Progenitor cell of endocrine pancreas (in vitro differentiated cells): ENCODE measurements at regions not wholly inside any gene's neighbourhood (a gene's known extent, or its start where the extent isn't known, plus 50 kb on each side); places are given as distances from the start of the nearest gene placed in this dataset.
"Not testable (repeated sequence)": the region's sequence is repeated elsewhere in the genome, so short reads cannot be mapped to it uniquely, and the experiment has no call there.

Source experiments
- DNase-seq: peaks from one replicate; pipeline ENCODE4 v3.0.0; 2021; ENCODE audit warnings: low spot score; ENCODE audit not compliant: unreplicated experiment
- H3K27ac Mint-ChIP-seq: 2 replicates; pipeline ENCODE4 v1.8.0; 2021; ENCODE audit warnings: mild to moderate bottlenecking, moderate library complexity, mixed read lengths
- H3K27me3 Mint-ChIP-seq: 2 replicates; pipeline ENCODE4 v1.8.0; 2021; ENCODE audit warnings: mixed read lengths
- H3K36me3 Mint-ChIP-seq: 2 replicates; pipeline ENCODE4 v1.8.0; 2022; ENCODE audit warnings: mixed read lengths; ENCODE audit not compliant: insufficient read depth
- H3K4me1 Mint-ChIP-seq: 2 replicates; pipeline ENCODE4 v1.8.0; 2021; ENCODE audit warnings: low read depth, mixed read lengths
- H3K4me3 Mint-ChIP-seq: 2 replicates; pipeline ENCODE4 v1.8.0; 2021; ENCODE audit warnings: low read depth, mild to moderate bottlenecking, moderate library complexity, mixed read lengths
- H3K9me3 Mint-ChIP-seq: 2 replicates; pipeline ENCODE4 v1.8.0; 2021; ENCODE audit warnings: low read depth, mixed read lengths
- TF ChIP-seq, protein P1 (sequence below): fragments of 200-600 bp; sonication (generic); IDR thresholded peaks from one replicate; pipeline ENCODE4 v1.5.0; 2021; ENCODE audit warnings: antibody characterized with exemption, mild to moderate bottlenecking; ENCODE audit not compliant: unreplicated experiment

DNA sequence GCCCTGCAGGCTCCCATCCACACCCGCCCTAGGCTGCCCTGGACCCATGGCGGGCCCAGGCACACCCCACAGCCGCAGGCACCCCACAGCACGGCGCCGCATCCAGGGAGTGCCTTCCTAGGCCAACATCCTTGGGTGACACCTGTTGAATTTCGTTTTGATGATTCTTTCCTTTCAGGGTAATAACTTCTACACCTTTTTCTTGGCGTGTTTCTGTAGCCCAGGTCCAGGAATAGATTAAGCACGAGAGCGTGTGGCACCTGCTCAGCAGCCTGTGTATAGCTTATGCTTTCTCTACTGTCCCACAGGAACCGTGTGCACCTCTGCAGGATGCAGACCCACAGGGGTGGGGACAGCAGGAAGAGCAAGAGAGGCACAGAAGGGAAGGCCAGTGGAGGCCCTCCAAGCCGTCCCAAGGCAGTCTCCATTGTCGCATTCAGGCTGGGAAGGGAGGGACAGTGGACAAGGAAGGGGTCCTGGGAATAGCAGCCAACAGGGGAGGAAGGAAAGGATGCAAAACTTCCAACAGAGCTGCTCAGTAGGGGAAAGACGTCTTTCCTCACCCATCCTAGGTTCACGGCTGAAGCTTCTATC is 118.1 kb upstream of the AFDN start:
- Mint-ChIP-seq H3K27me3 (peaks cover 21% of the 10 kb centered on the region), H3K36me3 (no peaks in the 10 kb centered on the region), H3K27ac (no peak overlapping the region), H3K4me1 (peaks cover 10% of the 10 kb centered on the region), H3K4me3 (no peak overlapping the region), H3K9me3 (no peaks in the 10 kb centered on the region)
- TF ChIP-seq, protein P1, sequence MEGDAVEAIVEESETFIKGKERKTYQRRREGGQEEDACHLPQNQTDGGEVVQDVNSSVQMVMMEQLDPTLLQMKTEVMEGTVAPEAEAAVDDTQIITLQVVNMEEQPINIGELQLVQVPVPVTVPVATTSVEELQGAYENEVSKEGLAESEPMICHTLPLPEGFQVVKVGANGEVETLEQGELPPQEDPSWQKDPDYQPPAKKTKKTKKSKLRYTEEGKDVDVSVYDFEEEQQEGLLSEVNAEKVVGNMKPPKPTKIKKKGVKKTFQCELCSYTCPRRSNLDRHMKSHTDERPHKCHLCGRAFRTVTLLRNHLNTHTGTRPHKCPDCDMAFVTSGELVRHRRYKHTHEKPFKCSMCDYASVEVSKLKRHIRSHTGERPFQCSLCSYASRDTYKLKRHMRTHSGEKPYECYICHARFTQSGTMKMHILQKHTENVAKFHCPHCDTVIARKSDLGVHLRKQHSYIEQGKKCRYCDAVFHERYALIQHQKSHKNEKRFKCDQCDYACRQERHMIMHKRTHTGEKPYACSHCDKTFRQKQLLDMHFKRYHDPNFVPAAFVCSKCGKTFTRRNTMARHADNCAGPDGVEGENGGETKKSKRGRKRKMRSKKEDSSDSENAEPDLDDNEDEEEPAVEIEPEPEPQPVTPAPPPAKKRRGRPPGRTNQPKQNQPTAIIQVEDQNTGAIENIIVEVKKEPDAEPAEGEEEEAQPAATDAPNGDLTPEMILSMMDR, result no peak
- no peak for DNase-seq

- DNase-seq, result no peak
- no peaks in the 10 kb centered on the region for H3K36me3 Mint-ChIP-seq
- peaks cover 11% of the 10 kb centered on the region for H3K4me1 Mint-ChIP-seq
- H3K4me3 Mint-ChIP-seq, result no peak overlapping the region
- H3K9me3 Mint-ChIP-seq, result no peaks in the 10 kb centered on the region
- TF ChIP-seq, protein P1, result no peak
- peaks cover 27% of the 10 kb centered on the region for H3K27me3 Mint-ChIP-seq
- H3K27ac Mint-ChIP-seq, result peak overlapping the region; percentile 21
These were observed 117.5 kb upstream of the AFDN start for GRCh38 chr6:167709196-167709595.

DNA sequence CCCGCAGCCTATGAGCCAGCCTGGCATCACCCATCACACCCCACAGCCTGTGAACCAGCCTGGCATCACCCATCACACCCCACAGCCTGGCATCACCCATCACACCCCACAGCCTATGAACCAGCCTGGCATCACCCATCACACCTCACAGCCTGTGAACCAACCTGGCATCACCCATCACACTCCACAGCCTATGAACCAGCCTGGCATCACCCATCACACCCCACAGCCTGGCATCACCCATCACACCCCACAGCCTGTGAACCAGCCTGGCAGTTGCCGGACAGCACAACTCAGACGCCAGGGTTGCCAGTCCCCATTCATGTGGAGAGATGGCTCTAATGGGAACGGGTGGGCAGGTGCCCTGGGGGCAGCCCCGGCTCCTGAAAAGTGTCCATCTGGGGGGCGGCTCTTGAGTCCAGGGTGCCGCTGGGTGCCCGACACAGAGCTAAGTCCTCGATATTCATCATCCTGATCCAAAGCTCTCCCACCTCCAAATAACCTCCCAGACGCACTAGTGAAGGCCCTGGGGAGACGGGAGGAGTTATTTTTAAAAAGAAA is 116.9 kb upstream of the AFDN start:
- Mint-ChIP-seq H3K4me1 (peaks cover 13% of the 10 kb centered on the region), H3K27me3 (peaks cover 29% of the 10 kb centered on the region)
- H3K9me3 Mint-ChIP-seq, H3K27ac Mint-ChIP-seq, DNase-seq, H3K4me3 Mint-ChIP-seq, H3K36me3 Mint-ChIP-seq: not testable (repeated sequence)

DNA sequence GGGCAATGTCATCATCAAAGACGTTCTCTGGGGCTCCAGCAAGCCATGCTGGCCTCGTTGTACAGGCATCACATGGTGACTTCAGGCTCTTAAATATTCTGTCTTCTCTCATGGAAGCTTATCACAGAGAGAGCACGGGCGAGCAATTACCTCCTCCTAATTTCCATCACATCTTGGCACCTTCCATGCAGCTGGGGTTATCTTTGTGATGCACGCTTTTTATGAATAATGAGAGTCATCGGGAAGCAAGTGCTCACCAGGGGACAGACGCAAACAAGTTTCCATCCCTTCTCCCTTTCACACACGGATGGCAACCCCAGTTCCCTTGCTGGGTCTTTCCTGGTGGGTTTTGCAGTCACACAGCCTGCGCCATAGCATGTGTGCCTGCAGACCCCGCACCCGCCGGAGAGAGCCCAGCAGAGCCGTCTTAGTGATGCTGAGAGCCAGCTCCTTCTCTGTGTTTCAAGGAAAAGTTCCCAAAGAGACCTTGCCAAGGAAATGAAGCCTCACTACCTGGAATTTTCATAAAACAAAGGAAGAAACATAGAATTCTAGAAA is 116.3 kb upstream of the AFDN start:
- Mint-ChIP-seq H3K27ac (no peak overlapping the region), H3K9me3 (no peaks in the 10 kb centered on the region), H3K4me3 (no peak overlapping the region), H3K27me3 (peaks cover 29% of the 10 kb centered on the region), H3K36me3 (no peaks in the 10 kb centered on the region), H3K4me1 (peaks cover 13% of the 10 kb centered on the region)
- no peak for DNase-seq
- TF ChIP-seq, protein P1, result no peak

- peaks cover 29% of the 10 kb centered on the region for H3K27me3 Mint-ChIP-seq
These were observed 115.5 kb upstream of the AFDN start for GRCh38 chr6:167711211-167711610.

More at GRCh38 chr6:167711211-167711610, 115.5 kb upstream of the AFDN start:
- Mint-ChIP-seq H3K36me3 (no peaks in the 10 kb centered on the region), H3K4me1 (peaks cover 13% of the 10 kb centered on the region), H3K27ac (no peak overlapping the region), H3K9me3 (no peaks in the 10 kb centered on the region), H3K4me3 (no peak overlapping the region)
- TF ChIP-seq, protein P1, result no peak
- DNase-seq, result no peak
